ENCODE measurements at regions not wholly inside any gene's neighbourhood (a gene's known extent, or its start where the extent isn't known, plus 50 kb on each side); places are given as distances from the start of the nearest gene placed in this dataset.
"Not testable (repeated sequence)": the region's sequence is repeated elsewhere in the genome, so short reads cannot be mapped to it uniquely, and the experiment has no call there.

GRCh38 chr17:14444915-14445314 is 144.0 kb downstream of the HS3ST3B1 start:
- no peak overlapping the region for H3K4me3 ChIP-seq
- H3K36me3 ChIP-seq (replicated peaks) = no peaks in the 10 kb centered on the region
- H3K27me3 ChIP-seq (ENCODE audit: low read depth) = no peaks in the 10 kb centered on the region
- no peaks in the 10 kb centered on the region for H3K9me3 ChIP-seq
- H3K4me1 ChIP-seq = no peaks in the 10 kb centered on the region
- no peak for DNase-seq (ENCODE audit: low spot score in 2 of 2)
- in situ Hi-C loops (cut with MboI; ENCODE audit: low sequenced_read_pairs) = loop anchor here (25.0 kb wide), 1 partner anchor 92 kb away; no protein-coding TSS in a partner anchor

- no peaks in the 10 kb centered on the region for H3K4me1 ChIP-seq
- H3K36me3 ChIP-seq (replicated peaks) = no peaks in the 10 kb centered on the region
- no peak overlapping the region for H3K4me3 ChIP-seq
- H3K9me3 ChIP-seq = no peaks in the 10 kb centered on the region
- in situ Hi-C loops (cut with MboI; ENCODE audit: low sequenced_read_pairs) = loop anchor here (25.0 kb wide), 1 partner anchor 94 kb away; no protein-coding TSS in a partner anchor
- no peaks in the 10 kb centered on the region for H3K27me3 ChIP-seq (ENCODE audit: low read depth)
- no peak for DNase-seq (ENCODE audit: low spot score in 2 of 2)
These were observed 142.1 kb downstream of the HS3ST3B1 start for GRCh38 chr17:14442798-14443528.

- no peaks in the 10 kb centered on the region for H3K27me3 ChIP-seq (ENCODE audit: low read depth)
- DNase-seq (ENCODE audit: low spot score in 2 of 2) = no peak
- no peaks in the 10 kb centered on the region for H3K9me3 ChIP-seq
- in situ Hi-C loops (cut with MboI; ENCODE audit: low sequenced_read_pairs) = loop anchor here (25.0 kb wide), 1 partner anchor 100 kb away; no protein-coding TSS in a partner anchor
- no peaks in the 10 kb centered on the region for H3K4me1 ChIP-seq
- H3K36me3 ChIP-seq (replicated peaks) = no peaks in the 10 kb centered on the region
- H3K4me3 ChIP-seq = no peak overlapping the region
These were observed 136.3 kb downstream of the HS3ST3B1 start for GRCh38 chr17:14437176-14437575.

- no peaks in the 10 kb centered on the region for H3K36me3 ChIP-seq (replicated peaks)
- no peaks in the 10 kb centered on the region for H3K9me3 ChIP-seq
- in situ Hi-C loops (cut with MboI; ENCODE audit: low sequenced_read_pairs) = loop anchor here (25.0 kb wide), 1 partner anchor 101 kb away; no protein-coding TSS in a partner anchor
- H3K27me3 ChIP-seq (ENCODE audit: low read depth) = no peaks in the 10 kb centered on the region
- DNase-seq (ENCODE audit: low spot score in 2 of 2) = no peak
- no peaks in the 10 kb centered on the region for H3K4me1 ChIP-seq
- no peak overlapping the region for H3K4me3 ChIP-seq
These were observed 135.4 kb downstream of the HS3ST3B1 start for GRCh38 chr17:14436266-14436665.

- Histone ChIP-seq H3K4me1 (no peaks in the 10 kb centered on the region), H3K36me3 (replicated peaks) (no peaks in the 10 kb centered on the region), H3K9me3 (no peaks in the 10 kb centered on the region), H3K27me3 (ENCODE audit: low read depth) (no peaks in the 10 kb centered on the region), H3K4me3 (no peak overlapping the region)
- in situ Hi-C loops (cut with MboI; ENCODE audit: low sequenced_read_pairs) = loop anchor here (25.0 kb wide), 1 partner anchor 103 kb away; no protein-coding TSS in a partner anchor
- DNase-seq (ENCODE audit: low spot score in 2 of 2) = no peak
These were observed 133.6 kb downstream of the HS3ST3B1 start for GRCh38 chr17:14434506-14434905.

GRCh38 chr17:14432079-14432478 is 131.2 kb downstream of the HS3ST3B1 start:
- no peak overlapping the region for H3K4me3 ChIP-seq
- H3K4me1 ChIP-seq = no peaks in the 10 kb centered on the region
- no peaks in the 10 kb centered on the region for H3K36me3 ChIP-seq (replicated peaks)
- no peak for DNase-seq (ENCODE audit: low spot score in 2 of 2)
- in situ Hi-C loops (cut with MboI; ENCODE audit: low sequenced_read_pairs) = loop anchor here (25.0 kb wide), 1 partner anchor 105 kb away; no protein-coding TSS in a partner anchor
- H3K9me3 ChIP-seq = no peaks in the 10 kb centered on the region
- H3K27me3 ChIP-seq (ENCODE audit: low read depth) = no peaks in the 10 kb centered on the region

- no peaks in the 10 kb centered on the region for H3K36me3 ChIP-seq (replicated peaks)
These were observed 128.2 kb downstream of the HS3ST3B1 start for GRCh38 chr17:14429084-14429483.

GRCh38 chr17:14428648-14429029 is 127.8 kb downstream of the HS3ST3B1 start:
- H3K36me3 ChIP-seq (replicated peaks) = no peaks in the 10 kb centered on the region
- no peaks in the 10 kb centered on the region; the same call in 1 of the 2 replicates for H3K9me3 ChIP-seq
- no peaks in the 10 kb centered on the region for H3K4me1 ChIP-seq
- no peak for DNase-seq (ENCODE audit: low spot score in 2 of 2)
- no peak overlapping the region for H3K4me3 ChIP-seq
- in situ Hi-C loops (cut with MboI; ENCODE audit: low sequenced_read_pairs) = loop anchor here (25.0 kb wide), 1 partner anchor 109 kb away; no protein-coding TSS in a partner anchor
- H3K27me3 ChIP-seq (ENCODE audit: low read depth) = no peaks in the 10 kb centered on the region

More at GRCh38 chr17:14429084-14429483, 128.2 kb downstream of the HS3ST3B1 start:
- no peaks in the 10 kb centered on the region for H3K27me3 ChIP-seq (ENCODE audit: low read depth)
- DNase-seq (ENCODE audit: low spot score in 2 of 2) = no peak
- no peaks in the 10 kb centered on the region for H3K4me1 ChIP-seq
- in situ Hi-C loops (cut with MboI; ENCODE audit: low sequenced_read_pairs) = loop anchor here (25.0 kb wide), 1 partner anchor 108 kb away; no protein-coding TSS in a partner anchor
- no peaks in the 10 kb centered on the region; the same call in 1 of the 2 replicates for H3K9me3 ChIP-seq
- H3K4me3 ChIP-seq = no peak overlapping the region

- in situ Hi-C loops (cut with MboI; ENCODE audit: low sequenced_read_pairs) = loop anchor here (25.0 kb wide), 1 partner anchor 109 kb away; no protein-coding TSS in a partner anchor
- no peaks in the 10 kb centered on the region for H3K27me3 ChIP-seq (ENCODE audit: low read depth)
- DNase-seq (ENCODE audit: low spot score in 2 of 2) = no peak
- H3K4me1 ChIP-seq = no peaks in the 10 kb centered on the region
- no peaks in the 10 kb centered on the region; the same call in 1 of the 2 replicates for H3K9me3 ChIP-seq
- H3K36me3 ChIP-seq (replicated peaks) = no peaks in the 10 kb centered on the region
- H3K4me3 ChIP-seq = no peak overlapping the region
These were observed 127.2 kb downstream of the HS3ST3B1 start for GRCh38 chr17:14427900-14428647.

GRCh38 chr17:14423156-14423555 is 122.3 kb downstream of the HS3ST3B1 start:
- not testable (repeated sequence) for DNase-seq (ENCODE audit: low spot score in 2 of 2); H3K36me3 ChIP-seq (replicated peaks); H3K27me3 ChIP-seq (ENCODE audit: low read depth); H3K4me3 ChIP-seq; H3K4me1 ChIP-seq; H3K9me3 ChIP-seq
- in situ Hi-C loops (cut with MboI; ENCODE audit: low sequenced_read_pairs) = loop anchor here (25.0 kb wide), 1 partner anchor 111 kb away; the partner anchor contains the start of gene HS3ST3B1

- Histone ChIP-seq H3K27me3 (ENCODE audit: low read depth) (no peaks in the 10 kb centered on the region), H3K9me3 (no peaks in the 10 kb centered on the region; the same call in 1 of the 2 replicates), H3K36me3 (replicated peaks) (no peaks in the 10 kb centered on the region), H3K4me3 (no peak overlapping the region), H3K4me1 (no peaks in the 10 kb centered on the region)
- in situ Hi-C loops (cut with MboI; ENCODE audit: low sequenced_read_pairs) = loop anchor here (25.0 kb wide), 1 partner anchor 105 kb away; the partner anchor contains the start of gene HS3ST3B1
- no peak for DNase-seq (ENCODE audit: low spot score in 2 of 2)
These were observed 116.5 kb downstream of the HS3ST3B1 start for GRCh38 chr17:14417336-14417735.

- in situ Hi-C loops (cut with MboI; ENCODE audit: low sequenced_read_pairs) = loop anchor here (25.0 kb wide), 1 partner anchor 97 kb away; the partner anchor contains the start of gene HS3ST3B1
- peaks cover 2% of the 10 kb centered on the region; the same call in 1 of the 2 replicates for H3K9me3 ChIP-seq
- no peak for DNase-seq (ENCODE audit: low spot score in 2 of 2)
- H3K27me3 ChIP-seq (ENCODE audit: low read depth) = no peaks in the 10 kb centered on the region
- no peaks in the 10 kb centered on the region for H3K4me1 ChIP-seq
- H3K4me3 ChIP-seq = no peak overlapping the region
- H3K36me3 ChIP-seq (replicated peaks) = no peaks in the 10 kb centered on the region
These were observed 108.4 kb downstream of the HS3ST3B1 start for GRCh38 chr17:14409292-14409691.

GRCh38 chr17:14407541-14407940 is 106.7 kb downstream of the HS3ST3B1 start:
- no peaks in the 10 kb centered on the region for H3K27me3 ChIP-seq (ENCODE audit: low read depth)
- in situ Hi-C loops (cut with MboI; ENCODE audit: low sequenced_read_pairs) = loop anchor here (25.0 kb wide), 1 partner anchor 95 kb away; the partner anchor contains the start of gene HS3ST3B1
- H3K4me1 ChIP-seq = no peaks in the 10 kb centered on the region
- H3K36me3 ChIP-seq (replicated peaks) = no peaks in the 10 kb centered on the region
- DNase-seq (ENCODE audit: low spot score in 2 of 2) = no peak
- peaks cover 2% of the 10 kb centered on the region; the same call in 1 of the 2 replicates for H3K9me3 ChIP-seq
- no peak overlapping the region for H3K4me3 ChIP-seq
